OCI-LY1 (cell line): ENCODE measurements at regions not wholly inside any gene's neighbourhood (a gene's known extent, or its start where the extent isn't known, plus 50 kb on each side); places are given as distances from the start of the nearest gene placed in this dataset.

Source experiments
- EZH2 ChIP-seq: fragments of 200-600 bp; sonication (generic), shearing (Covaris generic); IDR thresholded peaks from 2 replicates; pipeline ENCODE4 v1.8.0; 2017; ENCODE audit warnings: borderline replicate concordance, mixed run types, mild to moderate bottlenecking, antibody characterized with exemption, low read length, moderate library complexity, mixed read lengths
- TF ChIP-seq, protein P1 (sequence below): fragments of 200-600 bp; sonication (generic), shearing (Covaris generic); IDR thresholded peaks from 2 replicates; pipeline ENCODE4 v1.5.1; 2017; ENCODE audit warnings: mild to moderate bottlenecking, antibody characterized with exemption, low read length, moderate library complexity, mixed read lengths

DNA sequence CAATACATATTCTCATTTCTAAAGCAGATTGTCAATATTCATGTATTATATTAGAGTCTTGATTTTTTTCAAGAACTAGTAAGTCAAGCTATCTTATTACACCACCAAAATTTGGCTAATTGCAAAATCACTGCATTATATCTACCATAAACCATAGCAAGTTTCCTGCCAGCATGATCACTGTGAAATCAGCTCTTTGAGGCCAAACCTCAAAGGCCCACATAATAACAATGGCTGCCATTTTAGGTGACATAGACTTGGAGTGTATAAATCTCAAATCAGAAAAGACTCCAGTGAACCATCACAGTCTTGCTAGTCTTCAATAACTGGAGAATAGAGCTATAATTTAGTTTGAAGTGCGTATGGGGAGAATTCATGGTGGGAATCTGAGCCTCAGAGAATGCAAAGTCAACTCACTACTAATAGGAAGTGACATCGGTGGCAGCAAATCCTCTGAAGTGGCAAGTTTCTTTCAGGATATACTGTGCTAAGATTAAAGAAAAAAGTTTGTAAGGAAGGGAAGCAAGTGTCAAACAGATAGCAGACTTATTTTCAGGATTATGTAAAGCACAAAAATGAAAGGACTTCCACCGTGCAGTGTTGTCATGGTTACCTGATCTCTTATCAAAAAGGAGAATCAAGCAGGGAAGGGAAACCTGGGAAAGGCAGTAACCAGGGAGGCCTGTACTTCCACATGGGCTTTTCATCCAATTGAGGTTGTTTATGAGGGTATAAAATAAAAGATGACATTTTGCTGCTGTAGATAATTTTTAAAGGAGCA, 117.4 kb upstream of the FNDC3A start:
- TF ChIP-seq, protein P1, sequence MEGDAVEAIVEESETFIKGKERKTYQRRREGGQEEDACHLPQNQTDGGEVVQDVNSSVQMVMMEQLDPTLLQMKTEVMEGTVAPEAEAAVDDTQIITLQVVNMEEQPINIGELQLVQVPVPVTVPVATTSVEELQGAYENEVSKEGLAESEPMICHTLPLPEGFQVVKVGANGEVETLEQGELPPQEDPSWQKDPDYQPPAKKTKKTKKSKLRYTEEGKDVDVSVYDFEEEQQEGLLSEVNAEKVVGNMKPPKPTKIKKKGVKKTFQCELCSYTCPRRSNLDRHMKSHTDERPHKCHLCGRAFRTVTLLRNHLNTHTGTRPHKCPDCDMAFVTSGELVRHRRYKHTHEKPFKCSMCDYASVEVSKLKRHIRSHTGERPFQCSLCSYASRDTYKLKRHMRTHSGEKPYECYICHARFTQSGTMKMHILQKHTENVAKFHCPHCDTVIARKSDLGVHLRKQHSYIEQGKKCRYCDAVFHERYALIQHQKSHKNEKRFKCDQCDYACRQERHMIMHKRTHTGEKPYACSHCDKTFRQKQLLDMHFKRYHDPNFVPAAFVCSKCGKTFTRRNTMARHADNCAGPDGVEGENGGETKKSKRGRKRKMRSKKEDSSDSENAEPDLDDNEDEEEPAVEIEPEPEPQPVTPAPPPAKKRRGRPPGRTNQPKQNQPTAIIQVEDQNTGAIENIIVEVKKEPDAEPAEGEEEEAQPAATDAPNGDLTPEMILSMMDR = no peak
- no peak for TF ChIP-seq EZH2
